ENCODE measurements at regions not wholly inside any gene's neighbourhood (a gene's known extent, or its start where the extent isn't known, plus 50 kb on each side); places are given as distances from the start of the nearest gene placed in this dataset.

- TF ChIP-seq POLR2AphosphoS5 (IDR thresholded peaks at IDR 0.05; ENCODE audit: low read depth, low read length) (no peak), POLR2A (IDR thresholded peaks at IDR 0.05; ENCODE audit: low read depth, low read length) (no peak), TAF1 (IDR thresholded peaks at IDR 0.05; ENCODE audit: low read depth, low read length) (no peak), PAX5 (IDR thresholded peaks at IDR 0.05; ENCODE audit: insufficient read depth, low read length, severe bottlenecking) (no peak), POU2F2 (IDR thresholded peaks at IDR 0.05; ENCODE audit: low read depth, low read length) (no peak), SPI1 (IDR thresholded peaks at IDR 0.05; ENCODE audit: low read depth, low read length) (no peak)
These were observed 291.5 kb downstream of the TDRD15 start for GRCh38 chr2:21415234-21415633.
